GM12878 (cell line): ENCODE measurements at regions not wholly inside any gene's neighbourhood (a gene's known extent, or its start where the extent isn't known, plus 50 kb on each side); places are given as distances from the start of the nearest gene placed in this dataset.

Experiments used
- ATAC-seq: fragments of 200-7000 bp; cut with Tn5 transposase; 3 replicates; pipeline ENCODE4 v1.9.1; 2020; ENCODE audit warnings: mild to moderate bottlenecking, moderate library complexity
- BruUV-seq: library from RNA; stranded (reverse); fragments of 400-500 nt; replicated peaks from 2 replicates; lab custom pipeline; 2021; lab: Mats Ljungman, UMichigan
- CTCF ChIA-PET: fragments of 300-600 bp; sonication (Branson Sonifier 250); formaldehyde crosslinking; extraction: SDS; loops from one replicate; lab custom pipeline; 2021; ENCODE audit warnings: inconsistent platforms; lab: Yijun Ruan, JAX
- POLR2A ChIA-PET: fragments of 350-600 bp; formaldehyde crosslinking; extraction: SDS; loops from one replicate; lab custom pipeline; 2021; ENCODE audit warnings: inconsistent platforms; lab: Charles Lee
- RAD21 ChIA-PET: fragments of 300-600 bp; sonication (Branson Sonifier 250); formaldehyde crosslinking; loops from one replicate; lab custom pipeline; 2023; ENCODE audit warnings: antibody characterized with exemption; ENCODE audit not compliant: unreplicated experiment; lab: Charles Lee
- SMC1A ChIA-PET: fragments of 300-600 bp; sonication (Branson Sonifier 250); formaldehyde crosslinking; loops from one replicate; lab custom pipeline; 2023; ENCODE audit not compliant: unreplicated experiment, uncharacterized antibody; lab: Charles Lee
- DNase-seq: peaks from one replicate; pipeline ENCODE4 v3.0.0-alpha.2; 2011; ENCODE audit warnings: low read depth, low spot score
- FAIRE-seq: peaks from 3 replicates; lab custom pipeline; 2011; peaks lifted over from hg19 to GRCh38; lab: Jason Lieb, UNC
- H2AFZ ChIP-seq: 2 replicates; pipeline ENCODE4 v1.6.0; 2011; ENCODE audit warnings: low read depth, low read length, control low read depth; ENCODE audit not compliant: control insufficient read depth
- H3K27ac ChIP-seq: 2 replicates; pipeline ENCODE4 v1.5.1; 2011; ENCODE audit warnings: control low read depth; ENCODE audit not compliant: control insufficient read depth, insufficient read depth
- H3K27me3 ChIP-seq, 2 experiments: replicated peaks in 1 of 2; 2 replicates each; pipeline versions ENCODE4 v1.6.0 to v1.6.1; 2011; ENCODE audit warnings: low read length in 1 of 2; ENCODE audit not compliant: control insufficient read depth in 2 of 2, insufficient read depth in 2 of 2
- H3K36me3 ChIP-seq, 2 experiments: 2 replicates each; pipeline ENCODE4 v1.5.1; 2011; ENCODE audit warnings: low read length in 1 of 2; ENCODE audit not compliant: control insufficient read depth in 2 of 2, insufficient read depth in 2 of 2
- H3K4me1 ChIP-seq: 2 replicates; pipeline ENCODE4 v1.6.1; 2011; ENCODE audit warnings: mild to moderate bottlenecking, low read length, moderate library complexity, mixed read lengths; ENCODE audit not compliant: control insufficient read depth, insufficient read depth
- H3K4me2 ChIP-seq: 2 replicates; pipeline ENCODE4 v1.6.0; 2011; ENCODE audit warnings: control low read depth; ENCODE audit not compliant: control insufficient read depth, insufficient read depth
- H3K4me3 ChIP-seq: fragments of 200-600 bp; sonication (generic); 2 replicates; pipeline ENCODE4 v1.5.1; 2016
- H3K79me2 ChIP-seq: 2 replicates; pipeline ENCODE4 v1.6.0; 2011; ENCODE audit warnings: low read length; ENCODE audit not compliant: control insufficient read depth, insufficient read depth
- H3K9ac ChIP-seq: 2 replicates; pipeline ENCODE4 v1.8.0; 2011; ENCODE audit warnings: low read length, control low read depth, mixed read lengths; ENCODE audit not compliant: control insufficient read depth, insufficient read depth
- H3K9me3 ChIP-seq: replicated peaks from 3 replicates; pipeline ENCODE4 v1.5.1; 2011; ENCODE audit warnings: mild to moderate bottlenecking, low read length; ENCODE audit not compliant: control insufficient read depth, insufficient read depth
- H4K20me1 ChIP-seq: 2 replicates; pipeline ENCODE4 v1.6.0; 2011; ENCODE audit not compliant: control insufficient read depth, insufficient read depth
- ASH2L ChIP-seq: fragments of 300-600, 200-600 bp; sonication (generic); IDR thresholded peaks from 2 replicates; pipeline ENCODE4 v1.6.1; 2017; ENCODE audit warnings: low read depth, mild to moderate bottlenecking, borderline replicate concordance
- BMI1 ChIP-seq: fragments of 450-650 bp; IDR thresholded peaks from 2 replicates; pipeline ENCODE4 v1.6.1; 2016; ENCODE audit warnings: mild to moderate bottlenecking, moderate library complexity, borderline replicate concordance
- CHD2 ChIP-seq: IDR thresholded peaks from 2 replicates; pipeline ENCODE4 v1.6.1; 2011; ENCODE audit warnings: low read depth, low read length, improper control_type of control experiment, borderline replicate concordance
- HSF1 ChIP-seq: fragments of 150-350 bp; IDR thresholded peaks from 2 replicates; pipeline ENCODE4 v1.6.1; 2014; ENCODE audit warnings: mild to moderate bottlenecking, low read depth, low read length
- IKZF2 ChIP-seq, 2 experiments: fragments of 450-650 bp; IDR thresholded peaks; 2 replicates each; pipeline ENCODE4 v1.6.1; 2017; ENCODE audit warnings: mild to moderate bottlenecking in 2 of 2, moderate library complexity in 2 of 2
- MYC ChIP-seq: IDR thresholded peaks from 2 replicates; pipeline ENCODE4 v1.6.1; 2011; ENCODE audit warnings: mild to moderate bottlenecking, low read length, moderate library complexity, inconsistent platforms; ENCODE audit not compliant: insufficient read depth, insufficient replicate concordance, insufficient read length, severe bottlenecking
- NFXL1 ChIP-seq: fragments of 450-650 bp; IDR thresholded peaks from 2 replicates; pipeline ENCODE4 v1.6.1; 2017; ENCODE audit warnings: antibody characterized with exemption, mild to moderate bottlenecking, borderline replicate concordance
- POU2F2 ChIP-seq: IDR thresholded peaks from 3 replicates; pipeline ENCODE4 v1.6.1; 2011; ENCODE audit warnings: low read depth, mild to moderate bottlenecking, low read length, borderline replicate concordance
- TAF1 ChIP-seq: IDR thresholded peaks from 2 replicates; pipeline ENCODE4 v1.6.1; 2011; ENCODE audit warnings: mild to moderate bottlenecking, low read depth, low read length, borderline replicate concordance
- WGBS: methylation state at CpG from one replicate; pipeline ENCODE4 v1.1.6; 2016; ENCODE audit warnings: low lambda C conversion rate; ENCODE audit not compliant: insufficient replicate concordance, insufficient coverage; ENCODE audit errors: missing lambda C conversion rate; 5-methylcytosine and 5-hydroxymethylcytosine counted together
- in situ Hi-C: fragments of 300-500 bp; cut with MboI; formaldehyde crosslinking; loops from 9 replicates; pipeline ENCODE4 v1.14.3; 2018; ENCODE audit warnings: mixed read lengths
- intact Hi-C: fragments of 100-400 bp; cut with micrococcal nuclease; formaldehyde crosslinking; loops from one replicate; pipeline ENCODE4 v1.14.2; 2022; ENCODE audit not compliant: unreplicated experiment

GRCh38 chr22:27224485-27225374, 567.3 kb downstream of the MIAT start:
- H3K4me1 ChIP-seq: no peaks in the 10 kb centered on the region
- in situ Hi-C loops: no loop called here
- H3K36me3 ChIP-seq: no peaks in the 10 kb centered on the region
- no peaks in the 10 kb centered on the region; the same call in 2 of the 3 replicates for H3K9me3 ChIP-seq
- no peak for FAIRE-seq
- no peak overlapping the region for H3K9ac ChIP-seq
- no peaks in the 10 kb centered on the region for H3K79me2 ChIP-seq
- no peak overlapping the region for H3K4me2 ChIP-seq
- RAD21 ChIA-PET: no interaction called here
- WGBS: 28% methylated on average over 18 of the region's 18 CpGs
- no peak for ATAC-seq
- TF ChIP-seq POU2F2 (no peak), CHD2 (no peak), ASH2L (no peak), TAF1 (no peak), MYC (no peak), HSF1 (no peak), IKZF2 (IDR thresholded peaks at IDR 0.05) (no peak), NFXL1 (no peak), BMI1 (no peak)
- TF ChIP-seq, all 136 proteins: peak for 0
- intact Hi-C loops: no loop called here
- ChIA-PET CTCF (no interaction called here), SMC1A (no interaction called here), POLR2A (no interaction called here)
- Histone ChIP-seq H2AFZ (no peak overlapping the region), H3K27ac (no peak overlapping the region), H3K4me3 (no peak overlapping the region), H4K20me1 (no peaks in the 10 kb centered on the region), H3K27me3 (no peaks in the 10 kb centered on the region)
- DNase-seq: no peak
- BruUV-seq: no TSS peak
